Colonic mucosa (tissue), 4 donors: ENCODE measurements at regions not wholly inside any gene's neighbourhood (a gene's known extent, or its start where the extent isn't known, plus 50 kb on each side); places are given as distances from the start of the nearest gene placed in this dataset.

Experiments
- DNase-seq: peaks from one replicate; pipeline ENCODE4 v3.0.0-alpha.2; 2020
- H3K27ac ChIP-seq: fragments of 200-600 bp; one replicate; pipeline ENCODE4 v1.8.0; 2021
- H3K27me3 ChIP-seq: fragments of 200-600 bp; one replicate; pipeline ENCODE4 v1.8.0; 2021
- H3K36me3 ChIP-seq: fragments of 200-600 bp; one replicate; pipeline ENCODE4 v1.8.0; 2021
- H3K4me1 ChIP-seq: fragments of 200-600 bp; one replicate; pipeline ENCODE4 v1.8.0; 2021; ENCODE audit warnings: mild to moderate bottlenecking
- H3K4me3 ChIP-seq: fragments of 200-600 bp; one replicate; pipeline ENCODE4 v1.8.0; 2021
- H3K9ac ChIP-seq, 2 donors: one replicate each; pipeline ENCODE4 v1.7.0; 2013; ENCODE audit warnings: control low read depth in 2 of 2, low read depth in 2 of 2, low read length in 2 of 2
- H3K9me3 ChIP-seq: fragments of 200-600 bp; one replicate; pipeline ENCODE4 v1.8.0; 2021
- CTCF ChIP-seq: fragments of 200-600 bp; IDR thresholded peaks from one replicate; pipeline ENCODE4 v1.8.0; 2022; ENCODE audit warnings: antibody characterized with exemption, mild to moderate bottlenecking
- intact Hi-C: fragments of 100-400 bp; cut with DNase I; formaldehyde crosslinking; loops from one replicate; pipeline ENCODE4 v1.14.1; 2022
- donor health status: healthy.
- donor health status: DM: no; HTN: no; CAD: no.
- donor health status: DM: no; HTN: no; CAD: no.

DNA sequence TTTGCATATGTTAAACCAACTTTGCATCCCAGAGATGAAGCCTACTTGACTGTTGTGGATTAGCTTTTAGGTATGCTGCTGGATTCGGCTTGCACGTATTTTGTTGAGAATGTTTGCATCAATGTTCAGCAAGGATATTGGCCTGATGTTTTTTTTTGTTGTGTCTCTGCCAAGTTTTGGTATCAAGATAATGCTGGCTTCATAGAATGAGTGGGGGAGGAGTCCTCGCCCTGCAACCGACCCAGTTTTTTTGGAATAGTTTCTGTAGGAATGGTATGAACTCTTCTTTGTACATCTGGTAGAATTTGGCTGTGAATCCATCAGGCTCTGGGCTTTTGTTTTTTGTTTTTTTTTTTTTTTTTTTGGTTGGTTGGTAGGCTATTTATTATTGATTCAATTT, 147.9 kb downstream of the AHR start:
- no peak overlapping the region for H3K4me3 ChIP-seq
- no peak overlapping the region for H3K9ac ChIP-seq
- TF ChIP-seq CTCF: no peak
- no peaks in the 10 kb centered on the region for H3K27me3 ChIP-seq
- DNase-seq: no peak
- intact Hi-C loops: no loop called here
- H3K9me3 ChIP-seq: no peaks in the 10 kb centered on the region
- no peaks in the 10 kb centered on the region for H3K36me3 ChIP-seq
- H3K4me1 ChIP-seq: no peaks in the 10 kb centered on the region
- no peak overlapping the region for H3K27ac ChIP-seq

DNA sequence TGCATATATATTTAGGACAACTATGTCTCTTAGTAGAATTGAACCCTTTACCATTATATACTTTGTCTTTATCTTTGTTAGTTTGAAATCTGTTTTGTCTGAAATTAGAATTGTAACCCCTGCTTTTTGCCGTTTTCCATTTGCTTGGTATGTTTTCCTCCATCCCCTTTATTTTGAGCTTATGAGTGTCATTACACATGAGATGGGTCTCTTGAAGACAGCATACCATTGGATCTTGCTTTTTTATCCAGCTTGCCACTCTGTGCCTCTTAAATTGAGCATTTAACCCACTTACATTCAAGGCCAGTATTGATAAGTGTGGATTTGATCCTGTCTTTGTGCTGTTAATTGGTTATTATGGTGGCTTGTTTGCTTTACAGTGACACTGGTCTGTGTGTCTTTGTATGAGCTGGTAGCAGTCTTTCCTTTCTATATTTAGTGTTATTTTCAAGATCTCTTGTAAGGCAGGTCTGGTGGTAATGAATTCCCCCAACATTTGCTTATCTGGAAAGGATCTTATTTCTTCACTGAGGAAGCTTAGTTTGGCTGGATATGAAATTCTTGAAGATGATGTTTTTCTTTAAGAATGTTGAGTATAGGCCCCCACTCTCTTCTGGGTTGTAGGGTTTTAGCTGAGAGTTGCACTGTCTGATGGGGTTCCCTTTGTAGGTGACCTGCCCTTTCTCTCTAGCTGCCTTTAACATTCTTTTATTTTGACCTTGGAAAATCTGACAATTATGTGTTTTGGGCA, 149.5 kb downstream of the AHR start:
- DNase-seq: no peak
- Histone ChIP-seq H3K36me3 (no peaks in the 10 kb centered on the region), H3K27ac (no peak overlapping the region), H3K4me1 (no peaks in the 10 kb centered on the region), H3K27me3 (no peaks in the 10 kb centered on the region), H3K9me3 (no peaks in the 10 kb centered on the region), H3K4me3 (no peak overlapping the region), H3K9ac (no peak overlapping the region)
- intact Hi-C loops: no loop called here
- no peak for TF ChIP-seq CTCF

GRCh38 chr7:17448479-17449423, 150.3 kb downstream of the AHR start:
- H3K27ac ChIP-seq: no peak overlapping the region

GRCh38 chr7:17456541-17456940, 158.1 kb downstream of the AHR start:
- H3K27me3 ChIP-seq: no peaks in the 10 kb centered on the region
- no peak overlapping the region for H3K27ac ChIP-seq
- H3K36me3 ChIP-seq: no peaks in the 10 kb centered on the region
- no peaks in the 10 kb centered on the region for H3K4me1 ChIP-seq
- no peak for TF ChIP-seq CTCF
- no peaks in the 10 kb centered on the region for H3K9me3 ChIP-seq
- intact Hi-C loops: no loop called here
- DNase-seq: no peak
- H3K4me3 ChIP-seq: no peak overlapping the region
- no peak overlapping the region for H3K9ac ChIP-seq

More at GRCh38 chr7:17448479-17449423, 150.3 kb downstream of the AHR start:
- DNase-seq: no peak
- Histone ChIP-seq H3K27me3 (no peaks in the 10 kb centered on the region), H3K36me3 (no peaks in the 10 kb centered on the region), H3K9me3 (no peaks in the 10 kb centered on the region), H3K4me3 (no peak overlapping the region), H3K9ac (no peak overlapping the region), H3K4me1 (no peaks in the 10 kb centered on the region)
- no peak for TF ChIP-seq CTCF
- intact Hi-C loops: no loop called here

- no peaks in the 10 kb centered on the region for H3K9me3 ChIP-seq
- H3K9ac ChIP-seq: no peak overlapping the region
- no peak overlapping the region for H3K4me3 ChIP-seq
- no peaks in the 10 kb centered on the region for H3K27me3 ChIP-seq
- H3K4me1 ChIP-seq: no peaks in the 10 kb centered on the region
- no peak for TF ChIP-seq CTCF
- no peak for DNase-seq
- H3K27ac ChIP-seq: no peak overlapping the region
- H3K36me3 ChIP-seq: no peaks in the 10 kb centered on the region
- intact Hi-C loops: no loop called here
Observed at GRCh38 chr7:17460001-17460400, 161.5 kb downstream of the AHR start.
